HG02884 (cell line): ENCODE measurements at regions not wholly inside any gene's neighbourhood (a gene's known extent, or its start where the extent isn't known, plus 50 kb on each side); places are given as distances from the start of the nearest gene placed in this dataset.
"Not testable (repeated sequence)": the region's sequence is repeated elsewhere in the genome, so short reads cannot be mapped to it uniquely, and the experiment has no call there.

Experiments
- ATAC-seq: cut with Tn5 transposase; IDR thresholded peaks from one replicate; pipeline ENCODE4 v1.9.1; 2021; ENCODE audit warnings: mild to moderate bottlenecking, moderate library complexity; ENCODE audit not compliant: unreplicated experiment

DNA sequence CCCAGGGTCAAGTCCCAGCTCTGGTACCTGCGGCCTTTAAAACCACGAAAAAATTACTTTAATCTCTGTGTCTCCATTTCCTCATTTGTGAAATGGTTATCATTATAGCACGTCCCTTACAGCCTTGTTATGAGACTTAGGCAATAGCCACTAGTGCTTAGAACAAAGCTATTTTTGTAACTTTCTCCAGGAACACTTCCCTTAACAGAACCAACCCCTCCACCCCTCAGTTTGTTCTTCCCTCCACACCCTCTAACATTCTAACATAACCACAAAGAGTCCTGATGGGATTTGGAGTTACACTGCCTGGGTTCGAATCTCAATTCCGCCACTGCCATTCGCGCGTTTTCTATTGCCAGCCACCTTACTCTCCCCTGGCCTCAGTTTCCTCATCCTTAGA, 2777.4 kb upstream of the TPTE start:
- ATAC-seq, result not testable (repeated sequence)

DNA sequence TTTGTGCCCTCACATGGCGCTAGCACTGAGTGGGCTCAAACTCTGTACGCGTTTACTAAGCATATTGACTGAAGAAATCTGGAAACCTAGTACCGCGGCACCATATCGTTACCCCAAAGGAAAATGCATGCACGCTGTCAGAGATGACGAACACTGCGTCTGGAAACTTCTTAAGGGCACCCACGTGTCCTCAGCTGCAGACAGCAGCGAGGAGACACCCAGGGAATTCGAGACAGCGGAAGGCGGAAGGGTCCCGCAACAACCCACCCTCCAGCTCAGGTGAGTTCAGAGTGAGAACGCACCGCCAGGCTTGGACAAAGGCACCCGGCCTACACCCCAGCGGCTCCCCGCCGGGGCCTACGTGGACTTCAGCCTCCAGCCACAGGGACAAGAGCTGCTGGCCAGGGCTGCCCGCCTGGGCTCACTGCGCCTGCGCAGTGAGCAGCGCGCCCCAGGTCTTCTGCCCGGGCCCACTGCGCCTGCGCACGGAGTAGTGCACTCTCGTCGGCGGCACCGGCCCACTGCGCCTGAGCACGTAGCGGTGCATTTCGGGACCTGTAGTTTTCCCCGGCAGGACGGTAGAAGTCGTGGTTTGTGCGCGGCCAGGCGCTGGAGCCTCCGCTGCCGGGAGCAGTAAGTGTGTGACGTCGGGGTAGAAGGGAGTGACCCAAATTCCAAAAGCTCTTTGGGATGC, 2776.8 kb upstream of the TPTE start:
- ATAC-seq, result peak; percentile 90

DNA sequence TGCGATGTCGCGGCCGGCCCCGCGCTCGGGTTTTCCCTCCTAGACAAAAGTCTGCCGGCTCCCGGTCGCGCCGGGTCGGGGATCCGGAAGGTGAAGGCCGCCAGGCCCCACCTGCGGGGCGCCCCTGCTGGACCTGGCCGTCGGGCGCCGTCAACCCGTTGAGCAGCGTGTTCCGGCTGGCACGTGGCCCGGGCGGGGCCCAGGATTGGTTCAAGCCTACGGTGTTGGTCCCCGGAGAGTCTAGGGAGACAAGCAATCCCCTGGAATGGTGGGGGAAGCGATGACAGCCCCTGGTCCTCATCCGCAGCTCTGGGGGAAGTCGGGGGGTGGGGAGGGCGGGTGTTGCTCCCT, 2776.3 kb upstream of the TPTE start:
- ATAC-seq, result peak; percentile 57

DNA sequence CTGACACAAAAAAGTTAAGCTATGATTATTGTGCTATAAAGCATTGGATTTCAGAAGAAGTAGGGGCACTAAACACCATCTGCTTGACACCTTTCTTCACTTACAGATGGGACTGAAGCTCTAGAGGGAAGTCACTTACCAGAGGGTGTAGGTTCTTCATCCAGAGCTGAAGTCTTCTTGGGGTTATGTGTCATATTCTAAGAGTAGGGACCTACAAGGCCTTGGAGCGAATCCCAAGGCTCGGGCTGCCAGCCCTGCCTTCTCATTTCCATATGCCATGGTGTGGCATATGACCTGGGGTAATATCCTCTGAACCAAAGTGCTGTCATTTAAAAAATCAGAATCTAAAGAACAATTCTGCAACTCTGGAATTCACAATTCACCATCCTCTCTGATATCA, 2773.4 kb upstream of the TPTE start:
- ATAC-seq, result not testable (repeated sequence)

DNA sequence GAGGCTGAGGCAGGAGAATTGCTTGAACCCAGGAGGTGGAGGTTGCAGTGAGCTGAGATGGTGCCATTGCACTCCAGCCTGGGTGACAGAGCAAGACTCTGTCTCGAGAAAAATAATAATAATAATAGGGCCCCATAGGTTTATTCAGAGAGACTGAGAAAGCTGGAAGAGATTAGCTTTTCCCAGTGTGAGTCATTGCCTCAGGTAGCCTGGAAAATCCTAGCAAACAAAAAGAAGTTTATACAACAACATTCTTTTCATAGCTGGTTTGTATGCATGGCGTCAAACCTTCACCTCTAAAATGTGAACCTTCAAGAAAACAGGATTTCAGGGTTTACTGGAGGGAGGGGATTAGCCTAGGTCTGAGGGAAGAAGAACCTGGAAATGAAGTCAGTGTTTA, 2768.8 kb upstream of the TPTE start:
- not testable (repeated sequence) for ATAC-seq

DNA sequence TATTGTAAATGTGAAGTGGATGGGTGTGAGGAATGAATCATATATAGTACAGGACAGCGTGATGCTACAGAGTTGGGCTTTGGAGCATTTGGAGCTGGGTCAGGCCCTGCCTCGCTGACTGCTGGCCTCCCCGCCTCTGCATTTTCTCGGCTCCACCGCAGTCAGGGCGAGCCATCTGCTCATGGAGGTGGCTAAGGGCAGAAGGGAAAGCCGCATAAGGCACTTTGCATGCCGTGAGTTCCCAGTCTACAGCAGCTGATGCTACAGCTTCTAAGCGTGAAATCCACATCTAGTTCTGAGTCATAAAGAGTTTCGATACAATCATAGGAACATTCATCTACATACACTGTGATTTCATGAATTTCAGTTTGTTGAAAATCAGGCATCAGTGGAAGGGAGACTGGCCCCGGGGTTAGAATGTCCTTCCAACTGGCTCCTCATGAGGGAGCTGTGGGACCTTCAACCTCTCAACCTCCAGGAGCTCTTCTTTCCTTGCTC, 2768.0 kb upstream of the TPTE start:
- ATAC-seq, result peak; percentile 94

DNA sequence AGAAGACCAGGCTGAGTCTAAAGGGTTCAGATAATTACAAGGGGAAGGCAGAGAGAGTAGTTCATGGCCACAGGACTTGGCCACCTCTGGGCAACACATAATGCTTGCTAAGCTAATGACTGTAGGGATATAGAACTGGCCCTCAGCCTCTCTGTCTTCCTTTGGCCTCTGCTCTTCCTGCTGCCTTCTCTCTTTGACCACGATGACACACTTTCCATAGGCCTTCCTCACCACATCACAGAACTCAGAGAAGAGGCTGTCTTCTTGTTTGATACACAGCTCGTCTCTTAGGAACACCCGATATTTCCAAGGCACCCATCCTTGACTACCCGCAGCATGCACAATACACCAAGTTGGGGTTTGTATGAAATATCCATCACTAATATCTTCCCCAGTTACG, 2751.4 kb upstream of the TPTE start:
- not testable (repeated sequence) for ATAC-seq

DNA sequence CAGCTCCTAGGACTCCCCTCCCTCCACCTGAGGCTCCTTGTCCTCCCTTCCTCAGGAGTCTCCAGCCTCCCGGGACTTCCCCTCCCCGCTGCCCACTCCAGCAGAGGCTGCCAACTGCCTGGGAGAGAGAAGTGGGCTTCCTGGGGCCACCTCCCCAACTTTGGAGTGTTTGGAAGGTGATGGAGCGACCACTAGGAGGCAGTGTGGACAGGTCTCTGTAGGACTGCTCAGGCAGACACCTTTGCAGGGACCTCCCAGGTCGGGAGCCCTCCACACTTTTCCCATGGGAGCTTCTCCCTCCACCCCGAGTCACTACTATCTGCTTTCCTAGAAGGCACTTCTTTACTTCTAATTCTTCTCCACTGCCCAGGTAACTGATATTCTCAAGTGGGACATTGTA, 2747.2 kb upstream of the TPTE start:
- ATAC-seq, result not testable (repeated sequence)

DNA sequence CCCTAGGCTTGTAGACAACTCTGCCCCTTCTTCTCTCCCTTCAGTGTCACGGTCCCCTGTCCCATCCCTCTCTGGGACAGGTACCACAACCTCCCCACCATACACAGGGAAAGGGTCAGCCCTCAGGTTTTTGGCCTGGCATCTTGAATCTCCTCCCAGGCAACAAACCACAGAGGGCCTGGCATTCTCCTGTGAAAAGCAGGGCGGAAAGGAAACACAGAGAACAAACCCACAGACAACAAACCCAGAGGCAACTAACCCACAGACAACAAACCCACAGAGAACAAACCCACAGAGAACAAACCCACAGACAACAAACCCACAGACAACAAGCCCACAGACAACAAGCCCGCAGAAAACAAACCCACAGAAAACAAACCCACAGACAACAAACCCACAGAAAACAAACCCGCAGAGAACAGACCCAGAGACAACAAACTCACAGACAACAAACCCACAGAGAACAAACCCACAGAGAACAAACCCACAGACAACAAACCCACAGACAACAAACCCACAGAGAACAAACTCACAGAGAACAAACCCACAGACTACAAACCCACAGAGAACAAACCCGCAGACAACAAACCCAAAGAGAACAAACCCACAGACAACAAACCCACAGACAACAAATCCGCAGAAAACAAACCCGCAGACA, 2745.9 kb upstream of the TPTE start:
- not testable (repeated sequence) for ATAC-seq

DNA sequence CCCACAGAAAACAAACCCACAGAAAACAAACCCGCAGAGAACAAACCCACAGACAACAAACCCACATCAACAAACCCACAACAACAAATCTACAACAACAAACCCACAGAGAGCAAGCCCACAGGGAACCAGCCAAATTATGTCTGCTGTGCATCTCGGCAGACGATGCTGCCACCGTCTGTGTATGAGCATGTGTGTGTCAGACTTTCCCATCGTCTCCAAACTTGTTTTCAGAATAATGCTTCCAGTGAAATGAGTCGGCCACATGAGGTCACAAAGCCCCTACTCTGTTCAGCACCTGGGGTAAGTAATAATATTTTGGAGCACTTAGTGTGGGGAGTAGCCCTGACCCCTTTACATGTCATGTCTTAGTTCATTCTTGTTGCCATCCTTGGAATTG, 2745.3 kb upstream of the TPTE start:
- ATAC-seq, result not testable (repeated sequence)

DNA sequence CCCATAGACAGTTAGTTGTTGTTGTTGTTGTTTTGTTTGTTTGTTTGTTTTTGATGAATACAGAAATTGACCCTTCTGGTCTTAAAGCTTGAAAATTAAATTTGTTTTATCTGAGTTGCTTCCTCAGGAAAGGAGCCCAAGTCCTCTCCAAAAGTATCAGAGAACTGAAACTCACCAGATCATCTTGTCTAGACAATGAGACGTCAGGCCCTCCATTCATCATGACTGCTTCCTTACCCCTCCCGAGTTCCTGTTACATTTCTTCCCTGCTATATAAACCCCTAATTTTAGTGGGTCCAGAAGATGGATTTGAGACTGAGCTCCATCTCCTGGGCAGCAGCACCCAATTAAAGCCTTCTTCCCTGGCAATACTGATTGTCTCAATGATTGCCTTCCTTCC, 2744.8 kb upstream of the TPTE start:
- not testable (repeated sequence) for ATAC-seq

DNA sequence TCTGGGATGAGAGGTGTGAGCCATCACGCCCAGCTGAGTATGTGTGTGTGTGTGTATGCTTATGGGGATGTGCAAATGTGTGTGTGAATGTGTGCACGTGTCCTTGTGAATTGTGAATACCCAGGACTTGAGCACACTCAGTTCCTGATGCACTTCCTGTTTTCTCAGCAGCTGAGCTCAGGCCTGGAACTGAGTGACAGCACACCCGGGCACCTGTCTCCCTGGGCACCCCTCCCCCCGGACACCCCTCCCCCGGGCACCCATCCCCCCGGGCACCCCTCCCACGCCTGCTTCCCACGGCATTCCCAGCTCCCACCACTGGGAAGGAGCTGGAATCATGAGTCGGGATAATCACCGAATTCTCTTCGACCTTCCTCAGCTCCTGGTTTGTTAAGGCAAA, 2744.1 kb upstream of the TPTE start:
- ATAC-seq, result not testable (repeated sequence)

DNA sequence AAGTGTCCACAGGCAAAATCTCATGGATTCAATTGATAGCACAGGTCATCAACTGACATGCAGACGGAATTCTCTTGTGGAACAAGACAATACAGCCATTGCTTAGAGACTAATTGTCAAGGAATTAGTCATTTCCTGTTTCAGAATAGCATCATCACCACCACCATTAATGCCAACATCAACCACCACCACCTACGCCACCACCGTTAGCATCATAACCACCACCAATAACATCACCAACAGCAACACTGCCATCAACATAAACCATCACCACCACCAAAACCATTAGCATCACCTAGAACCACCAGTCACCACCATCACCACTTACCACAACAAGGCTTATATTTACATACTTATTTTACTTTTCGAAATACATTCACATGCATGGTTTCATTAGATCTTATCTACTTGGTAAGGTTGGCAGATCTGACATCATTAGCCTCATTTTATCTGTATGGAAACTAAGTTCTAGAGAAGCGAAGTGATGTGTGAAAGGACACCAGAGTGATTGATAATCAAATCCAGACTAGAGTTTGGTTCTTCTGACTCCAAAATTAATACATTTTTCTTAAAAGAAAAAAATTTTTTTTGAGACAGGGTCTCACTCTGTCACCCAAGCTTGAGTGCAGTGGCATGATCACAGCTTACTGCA, 2733.8 kb upstream of the TPTE start:
- ATAC-seq, result not testable (repeated sequence)

DNA sequence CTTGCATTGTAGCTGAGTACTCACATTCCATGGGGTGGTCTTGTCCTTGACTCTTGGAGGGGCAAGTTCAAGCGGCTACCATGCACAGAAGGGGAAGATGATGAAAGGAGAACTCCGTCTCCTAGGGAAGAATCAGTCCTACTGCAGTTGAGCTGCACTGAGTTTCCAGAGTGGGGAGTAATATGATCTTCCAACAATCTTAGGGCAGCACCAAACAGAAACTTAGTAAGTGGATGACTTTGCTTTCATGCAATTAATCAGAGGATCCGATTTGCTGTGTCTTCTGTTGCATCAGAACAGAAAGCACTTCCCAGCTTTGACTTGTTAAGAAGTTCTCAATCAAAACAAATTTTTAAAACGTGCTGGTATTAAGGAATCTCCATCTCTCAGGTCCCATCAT, 2727.6 kb upstream of the TPTE start:
- ATAC-seq, result not testable (repeated sequence)

DNA sequence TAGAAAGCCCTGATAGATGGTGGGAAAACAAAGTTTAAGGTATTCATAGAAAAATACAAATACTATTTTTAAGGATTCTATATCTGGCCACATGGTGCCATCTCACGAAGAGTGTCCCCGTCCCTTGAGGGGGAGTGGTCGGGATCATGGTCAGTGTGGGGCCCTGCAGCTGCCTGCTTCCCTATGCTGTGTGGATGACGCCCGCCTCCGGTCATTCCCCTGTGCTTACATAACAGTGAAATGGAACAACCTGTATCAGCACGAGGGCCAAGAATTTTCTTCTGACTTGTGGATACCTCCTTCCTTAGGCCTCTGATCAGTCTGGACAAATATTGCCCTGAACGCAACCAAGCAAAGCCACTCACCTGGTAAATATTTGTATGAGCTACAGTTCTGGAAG, 2724.1 kb upstream of the TPTE start:
- ATAC-seq, result not testable (repeated sequence)

DNA sequence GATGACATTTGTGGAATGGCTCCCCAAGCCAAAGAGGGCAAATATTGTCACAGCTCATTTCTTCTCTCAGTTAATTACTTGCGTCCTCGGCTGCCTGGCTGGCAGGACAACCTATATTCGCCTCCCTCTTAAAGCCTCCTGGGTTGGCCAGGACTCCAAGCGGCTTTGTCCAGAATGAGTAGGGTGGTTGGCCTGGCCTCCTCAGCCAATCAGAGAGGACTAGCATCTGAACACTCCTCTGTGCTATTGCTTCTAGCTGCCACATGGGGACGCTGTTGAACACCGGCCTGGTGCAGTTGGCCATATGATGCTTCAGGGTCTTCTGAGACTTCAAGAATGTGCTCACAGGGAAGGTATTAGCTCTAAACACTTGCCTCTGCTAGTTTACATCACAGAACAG, 2722.9 kb upstream of the TPTE start:
- ATAC-seq, result not testable (repeated sequence)

DNA sequence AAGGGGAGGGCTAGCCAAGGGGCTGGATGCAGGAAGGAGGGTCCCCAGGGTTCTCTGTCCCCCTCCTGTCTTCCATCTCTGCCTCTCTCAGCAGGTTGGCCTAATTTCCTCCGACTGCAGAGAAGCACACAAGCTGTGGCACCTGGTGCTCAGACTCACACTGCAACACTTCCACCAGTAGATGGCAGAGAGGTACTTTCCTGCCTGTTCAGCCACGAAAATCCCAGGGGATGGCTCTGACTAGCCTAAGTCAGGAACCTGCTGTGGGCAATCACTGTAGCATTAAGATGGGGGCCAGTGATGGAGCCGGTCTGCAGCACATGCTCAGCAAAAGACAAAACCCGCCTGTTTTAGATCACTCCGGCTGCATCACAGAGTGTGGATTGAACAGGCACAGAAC, 2721.7 kb upstream of the TPTE start:
- not testable (repeated sequence) for ATAC-seq

DNA sequence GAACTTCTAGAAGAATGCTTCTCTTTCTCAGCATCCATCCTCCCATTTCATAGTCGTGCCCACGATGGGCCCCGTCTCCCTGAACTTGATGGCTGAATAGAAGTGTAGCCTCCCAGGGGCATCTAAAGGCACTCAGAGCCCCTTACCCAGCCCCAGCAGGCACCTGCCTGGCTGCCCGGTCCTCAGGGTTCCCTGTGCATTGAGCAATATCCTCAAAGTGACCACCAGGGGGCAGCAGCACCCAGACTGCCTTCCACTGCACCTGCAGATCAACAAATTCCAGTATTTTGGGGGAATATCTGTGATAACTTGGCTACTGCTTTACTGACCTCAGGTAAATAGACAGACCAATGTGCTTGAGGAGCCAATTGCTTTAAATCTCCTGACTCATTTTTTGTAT, 2707.9 kb upstream of the TPTE start:
- ATAC-seq, result not testable (repeated sequence)

DNA sequence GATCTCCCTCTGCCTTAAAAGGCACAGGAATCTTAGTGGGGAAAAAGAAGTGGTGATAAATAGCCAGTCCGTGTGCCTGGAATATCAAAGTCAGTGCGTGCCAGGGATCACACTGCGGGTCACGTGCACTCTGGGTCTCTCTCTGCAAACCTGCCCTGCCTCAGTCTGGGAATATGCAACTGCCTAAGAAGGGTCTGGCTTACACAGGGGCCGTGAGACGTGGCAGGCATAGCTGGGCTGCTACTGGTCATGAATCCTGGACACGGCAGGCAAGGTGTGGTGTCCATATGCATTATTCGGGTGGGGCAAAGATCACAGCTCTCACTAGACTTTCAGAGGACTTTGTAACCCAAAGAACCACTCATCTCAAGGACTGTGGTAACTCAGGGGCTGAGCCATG, 2704.4 kb upstream of the TPTE start:
- not testable (repeated sequence) for ATAC-seq

DNA sequence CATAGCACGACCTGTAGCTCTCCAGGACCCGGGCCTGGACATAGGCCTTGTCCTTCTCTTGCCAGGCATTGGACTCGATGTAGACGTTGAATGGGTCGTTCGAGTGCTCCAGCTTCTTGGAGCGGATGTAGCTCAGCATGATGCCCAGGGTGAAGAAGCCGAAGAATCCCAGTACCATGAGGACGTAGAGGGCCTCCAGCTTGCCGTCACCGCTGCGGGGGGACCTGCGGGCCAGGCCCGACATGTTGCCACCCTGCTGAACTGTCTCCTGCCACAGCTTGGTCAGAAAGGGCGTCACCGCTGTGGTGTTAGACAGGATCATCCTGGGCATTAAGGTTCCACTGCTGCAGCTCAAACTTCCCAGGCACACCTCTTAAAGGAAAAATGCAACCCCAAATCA, 2702.1 kb upstream of the TPTE start:
- ATAC-seq, result not testable (repeated sequence)

DNA sequence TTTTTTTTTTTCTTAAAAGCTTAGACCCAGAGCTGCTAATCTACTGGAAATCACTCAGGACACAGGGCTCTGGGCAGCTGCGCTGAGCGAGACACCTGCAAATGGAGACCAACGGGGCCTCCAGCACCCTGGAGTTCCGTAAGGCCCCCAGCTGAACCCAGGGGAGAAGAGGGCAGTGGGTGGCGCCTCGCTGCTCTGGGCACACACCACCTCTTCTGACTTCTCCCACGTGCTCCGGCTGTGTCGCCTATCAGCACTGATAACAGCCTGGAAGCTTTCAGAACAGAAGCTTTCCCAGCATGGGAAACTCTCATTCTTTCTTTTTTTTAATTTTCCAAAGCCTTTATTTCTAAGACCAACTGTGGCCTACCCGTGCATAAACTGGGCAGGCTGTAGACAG, 2695.8 kb upstream of the TPTE start:
- not testable (repeated sequence) for ATAC-seq

DNA sequence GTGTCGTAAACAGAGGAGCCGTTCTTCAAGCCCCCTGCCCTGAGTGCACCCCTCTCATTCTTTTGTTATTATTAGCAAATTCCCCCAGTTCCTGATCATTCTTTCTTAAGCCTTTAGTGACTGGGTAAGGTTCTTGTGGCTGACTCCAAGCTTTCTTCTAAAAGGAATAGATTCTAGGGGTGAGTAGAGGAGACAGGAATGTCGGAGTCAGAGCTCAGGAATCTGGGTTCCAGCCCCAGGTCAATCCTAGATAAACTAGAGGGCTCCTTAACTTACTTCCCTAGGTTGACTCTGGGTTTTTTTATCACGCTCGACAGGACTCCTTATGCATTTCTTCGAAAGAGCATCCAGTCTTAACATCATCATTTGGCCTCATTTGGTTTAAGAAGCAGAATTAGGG, 2695.2 kb upstream of the TPTE start:
- ATAC-seq, result not testable (repeated sequence)
